Keratinocyte (primary cell): ENCODE measurements at regions not wholly inside any gene's neighbourhood (a gene's known extent, or its start where the extent isn't known, plus 50 kb on each side); places are given as distances from the start of the nearest gene placed in this dataset.

ENCODE experiments used
- DNase-seq: peaks from one replicate; pipeline ENCODE4 v3.0.0-alpha.2; 2011; ENCODE audit warnings: low read depth, missing footprints, low spot score
- FAIRE-seq: peaks from 2 replicates; lab custom pipeline; 2011; peaks lifted over from hg19 to GRCh38; lab: Jason Lieb, UNC
- H2AFZ ChIP-seq: 2 replicates; pipeline ENCODE4 v1.6.0; 2012; ENCODE audit warnings: low read length, control low read depth, inconsistent platforms; ENCODE audit not compliant: control insufficient read depth
- H3K27ac ChIP-seq: 2 replicates; pipeline ENCODE4 v1.5.1; 2011; ENCODE audit warnings: low read length; ENCODE audit not compliant: control insufficient read depth, insufficient read depth
- H3K27me3 ChIP-seq: 3 replicates; pipeline ENCODE4 v1.6.0; 2011; ENCODE audit warnings: low read length; ENCODE audit not compliant: control insufficient read depth, insufficient read depth; ENCODE audit errors: extremely low read depth
- H3K36me3 ChIP-seq, 2 experiments: 2 replicates in 1 of 2; 3 replicates in 1 of 2; pipeline ENCODE4 v1.5.1; 2011; ENCODE audit warnings: low read length in 2 of 2, mild to moderate bottlenecking in 1 of 2; ENCODE audit not compliant: control insufficient read depth in 2 of 2, insufficient read depth in 2 of 2; ENCODE audit errors: extremely low read depth in 1 of 2
- H3K4me1 ChIP-seq: 3 replicates; pipeline ENCODE4 v1.5.1; 2011; ENCODE audit warnings: low read length; ENCODE audit not compliant: control insufficient read depth, insufficient read depth; ENCODE audit errors: extremely low read depth
- H3K4me2 ChIP-seq: 3 replicates; pipeline ENCODE4 v1.6.0; 2011; ENCODE audit warnings: low read depth, low read length; ENCODE audit not compliant: control insufficient read depth, insufficient read depth; ENCODE audit errors: extremely low read depth
- H3K4me3 ChIP-seq, 3 experiments: fragments of 200-600 bp in 1 of 3; sonication (generic) in 1 of 3; 2 replicates in 2 of 3; 3 replicates in 1 of 3; pipeline ENCODE4 v1.5.1; 2011 to 2016; ENCODE audit warnings: low read length in 3 of 3, mild to moderate bottlenecking in 3 of 3, control low read depth in 2 of 3, inconsistent platforms in 1 of 3, low read depth in 1 of 3, mixed read lengths in 1 of 3, mixed run types in 1 of 3, moderate library complexity in 1 of 3; ENCODE audit not compliant: control insufficient read depth in 2 of 3, insufficient read depth in 2 of 3; ENCODE audit errors: extremely low read depth in 1 of 3
- H3K79me2 ChIP-seq: 2 replicates; pipeline ENCODE4 v1.6.0; 2012; ENCODE audit warnings: low read length; ENCODE audit not compliant: control insufficient read depth, insufficient read depth
- H3K9ac ChIP-seq: 3 replicates; pipeline ENCODE4 v1.6.0; 2011; ENCODE audit warnings: low read length; ENCODE audit not compliant: control insufficient read depth, insufficient read depth; ENCODE audit errors: extremely low read depth
- H3K9me1 ChIP-seq: 3 replicates; pipeline ENCODE4 v1.6.0; 2011; ENCODE audit warnings: low read length; ENCODE audit not compliant: control insufficient read depth, insufficient read depth; ENCODE audit errors: extremely low read depth
- H3K9me3 ChIP-seq: 2 replicates; pipeline ENCODE4 v1.5.1; 2012; ENCODE audit warnings: low read depth, low read length; ENCODE audit not compliant: control insufficient read depth
- H4K20me1 ChIP-seq: 3 replicates; pipeline ENCODE4 v1.6.0; 2011; ENCODE audit warnings: low read length; ENCODE audit not compliant: control insufficient read depth, insufficient read depth; ENCODE audit errors: extremely low read depth
- CTCF ChIP-seq, 3 experiments: IDR thresholded peaks in 1 of 3; conservative IDR thresholded peaks in 1 of 3; optimal IDR thresholded peaks in 1 of 3; 2 replicates in 2 of 3; 3 replicates in 1 of 3; pipeline versions ENCODE3 to v1.5.1; 2011; ENCODE audit warnings: low read length in 3 of 3, mild to moderate bottlenecking in 3 of 3, moderate library complexity in 2 of 3, control low read depth in 1 of 3, inconsistent platforms in 1 of 3; ENCODE audit not compliant: insufficient read depth in 2 of 3; ENCODE audit errors: extremely low read depth in 1 of 3
- EZH2 ChIP-seq: IDR thresholded peaks from one replicate; pipeline ENCODE4 v1.6.1; 2012; ENCODE audit warnings: inconsistent platforms, mild to moderate bottlenecking, low read length, moderate library complexity
- dilution Hi-C: fragments of 300-500 bp; cut with MboI; formaldehyde crosslinking; loops from one replicate; pipeline ENCODE4 v1.7.0; 2020; ENCODE audit warnings: low sequenced_read_pairs; ENCODE audit not compliant: extremely low pct_ligation_motif_present

- Histone ChIP-seq H3K79me2 (no peaks in the 10 kb centered on the region), H3K9me3 (no peaks in the 10 kb centered on the region), H2AFZ (no peak overlapping the region), H3K9ac (no peak overlapping the region), H3K27ac (no peak overlapping the region), H3K9me1 (no peaks in the 10 kb centered on the region), H3K27me3 (no peaks in the 10 kb centered on the region), H3K4me2 (no peak overlapping the region), H3K4me3 (no peak overlapping the region), H3K36me3 (no peaks in the 10 kb centered on the region), H4K20me1 (no peaks in the 10 kb centered on the region), H3K4me1 (no peaks in the 10 kb centered on the region)
- no peak for TF ChIP-seq CTCF (optimal IDR thresholded peaks at IDR 0.05 in 1 of 3, IDR thresholded peaks at IDR 0.05 in 1 of 3, conservative IDR thresholded peaks at IDR 0.05 in 1 of 3; ENCODE audit: extremely low read depth in 1 of 3, insufficient read depth in 2 of 3, low read length in 3 of 3)
- no peak for TF ChIP-seq EZH2
- dilution Hi-C loops: no loop called here
- FAIRE-seq: no peak
- no peak for DNase-seq
Measured at GRCh38 chr5:109971968-109972367, 282.2 kb downstream of the MAN2A1 start.

- dilution Hi-C loops: no loop called here
- H3K4me2 ChIP-seq: no peak overlapping the region
- no peak overlapping the region for H3K4me3 ChIP-seq
- H3K27me3 ChIP-seq: no peaks in the 10 kb centered on the region
- no peak overlapping the region for H3K9ac ChIP-seq
- no peaks in the 10 kb centered on the region for H3K4me1 ChIP-seq
- H3K9me3 ChIP-seq: no peaks in the 10 kb centered on the region
- DNase-seq (no peak), FAIRE-seq (no peak)
- no peaks in the 10 kb centered on the region for H4K20me1 ChIP-seq
- H3K36me3 ChIP-seq: no peaks in the 10 kb centered on the region
- H3K27ac ChIP-seq: no peak overlapping the region
- H3K9me1 ChIP-seq: no peaks in the 10 kb centered on the region
- no peak overlapping the region for H2AFZ ChIP-seq
- no peaks in the 10 kb centered on the region for H3K79me2 ChIP-seq
- TF ChIP-seq CTCF (optimal IDR thresholded peaks at IDR 0.05 in 1 of 3, IDR thresholded peaks at IDR 0.05 in 1 of 3, conservative IDR thresholded peaks at IDR 0.05 in 1 of 3; ENCODE audit: extremely low read depth in 1 of 3, insufficient read depth in 2 of 3, low read length in 3 of 3): no peak
- TF ChIP-seq EZH2: no peak
Measured at GRCh38 chr5:109981979-109982378, 292.3 kb downstream of the MAN2A1 start.
